Epithelial cell of esophagus (primary cell): ENCODE measurements at regions not wholly inside any gene's neighbourhood (a gene's known extent, or its start where the extent isn't known, plus 50 kb on each side); places are given as distances from the start of the nearest gene placed in this dataset.

Experiments used
- DNase-seq: peaks from one replicate; pipeline ENCODE4 v3.0.0; 2010; ENCODE audit warnings: low read depth
- H3K4me3 ChIP-seq: 2 replicates; pipeline ENCODE4 v1.5.1; 2011; ENCODE audit warnings: mild to moderate bottlenecking, low read length, control low read depth
- CTCF ChIP-seq: IDR thresholded peaks from 2 replicates; pipeline ENCODE4 v1.5.1; 2011; ENCODE audit warnings: low read depth, mild to moderate bottlenecking, low read length, control low read depth, inconsistent platforms; ENCODE audit not compliant: insufficient read depth; ENCODE audit errors: missing control alignments

DNA sequence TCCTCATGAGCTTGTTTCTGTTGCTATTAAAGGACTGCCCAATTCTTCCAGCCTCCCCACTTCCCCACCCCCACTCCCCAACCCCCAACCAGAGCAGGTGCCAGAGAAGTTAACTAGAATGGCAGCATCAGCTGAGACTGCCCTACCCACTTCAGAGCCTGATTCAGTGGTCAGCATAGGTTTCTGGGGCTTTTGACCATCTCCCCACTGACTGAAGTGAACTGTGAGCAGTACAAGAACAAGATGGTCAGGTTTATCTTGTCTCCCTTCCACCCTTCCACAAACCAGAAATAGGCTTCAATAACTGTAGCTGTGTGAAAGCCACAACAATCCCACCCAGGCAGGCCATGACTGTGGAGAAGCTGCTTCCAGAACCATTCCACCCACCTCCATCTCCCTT is 289.4 kb upstream of the SLC24A2 start:
- H3K4me3 ChIP-seq, result no peak overlapping the region
- DNase-seq, result no peak
- no peak for TF ChIP-seq CTCF

- no peak for TF ChIP-seq CTCF
- no peak for DNase-seq
- no peak overlapping the region for H3K4me3 ChIP-seq
Observed at GRCh38 chr9:20074291-20074690, 285.5 kb upstream of the SLC24A2 start.

GRCh38 chr9:20070336-20070735 is 281.5 kb upstream of the SLC24A2 start:
- no peak overlapping the region for H3K4me3 ChIP-seq
- no peak for DNase-seq
- no peak for TF ChIP-seq CTCF

DNA sequence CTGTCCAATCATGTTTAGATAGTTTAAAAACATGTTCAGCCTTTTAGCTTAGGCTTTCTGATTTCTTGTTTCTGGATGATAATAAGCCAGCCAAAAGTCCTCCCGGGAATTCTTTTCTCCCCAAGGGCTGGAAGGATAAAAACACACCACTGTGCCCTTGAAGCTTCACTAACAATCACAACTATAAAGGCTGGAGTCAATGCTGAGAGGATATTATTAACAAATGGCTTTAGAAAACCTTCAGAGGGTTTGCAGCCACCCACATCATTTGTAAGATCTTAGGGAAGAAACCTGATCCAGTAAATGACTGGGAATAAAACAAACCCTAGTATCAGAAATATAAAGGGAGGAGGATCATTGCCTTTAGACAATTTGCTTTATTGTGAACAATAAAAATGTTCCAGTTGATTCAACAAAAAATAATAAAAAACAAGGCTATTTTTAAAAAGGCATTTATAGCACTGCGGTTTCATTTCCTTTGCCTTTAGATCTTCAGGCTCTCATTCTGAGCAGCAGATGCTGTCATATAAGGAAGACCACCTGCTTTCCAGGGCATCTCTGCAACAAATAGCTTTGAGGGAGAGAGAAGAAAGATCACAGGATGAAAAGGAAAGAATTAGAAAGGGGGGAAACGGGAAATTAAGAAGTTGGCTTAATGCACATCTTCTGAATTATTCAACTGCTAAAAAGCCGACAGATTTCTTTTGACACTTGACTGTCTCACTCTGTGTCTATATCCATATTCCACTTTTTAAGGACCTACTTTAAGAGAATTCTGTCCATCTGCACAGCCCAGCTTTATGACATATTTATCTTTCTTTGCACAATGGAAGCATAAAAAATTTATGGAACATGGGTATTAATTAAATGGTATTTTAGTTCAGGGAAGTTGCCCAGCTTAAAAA is 277.2 kb upstream of the SLC24A2 start:
- no peak overlapping the region for H3K4me3 ChIP-seq
- no peak for DNase-seq
- TF ChIP-seq CTCF, result no peak

DNA sequence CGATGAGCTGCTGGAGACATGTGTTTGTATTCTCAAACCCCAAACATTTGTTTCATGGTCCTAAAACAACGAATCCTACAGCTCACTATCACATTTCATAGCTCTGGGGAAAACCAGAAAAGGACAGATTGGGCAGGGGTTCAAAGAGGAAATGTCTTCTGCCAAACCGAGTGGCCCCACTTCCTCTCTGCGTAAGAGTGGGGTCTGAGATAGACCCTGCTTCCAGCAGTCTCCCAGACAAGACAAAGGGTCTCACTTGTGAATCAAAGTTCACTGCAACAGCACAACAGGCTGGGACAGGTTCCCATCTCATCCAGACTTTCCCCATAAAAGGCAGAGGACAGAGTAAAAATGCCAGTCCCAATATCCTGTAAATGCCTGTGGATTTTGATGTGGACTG is 276.2 kb upstream of the SLC24A2 start:
- no peak overlapping the region for H3K4me3 ChIP-seq
- DNase-seq, result no peak
- TF ChIP-seq CTCF, result no peak

DNA sequence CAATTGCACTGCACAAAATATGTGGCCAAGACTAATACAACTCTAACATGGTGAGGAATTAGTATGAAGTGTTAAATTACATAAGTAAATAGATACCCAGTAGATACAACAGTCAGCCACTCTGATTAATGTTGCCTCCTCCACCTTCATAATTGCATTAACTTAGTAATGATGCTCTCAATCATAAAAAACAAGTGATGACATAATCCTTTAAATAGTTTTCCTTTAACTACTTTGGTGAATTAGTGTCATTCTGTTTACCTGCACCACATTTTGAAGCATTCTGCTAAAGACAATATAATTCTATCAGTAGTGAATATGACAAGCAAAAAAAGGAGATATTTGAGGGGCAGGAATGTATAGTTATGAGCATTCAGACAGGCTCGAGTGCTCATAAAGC is 265.9 kb upstream of the SLC24A2 start:
- no peak overlapping the region for H3K4me3 ChIP-seq
- no peak for DNase-seq
- no peak for TF ChIP-seq CTCF

GRCh38 chr9:20048985-20049384 is 260.1 kb upstream of the SLC24A2 start:
- TF ChIP-seq CTCF, result no peak
- H3K4me3 ChIP-seq, result no peak overlapping the region
- no peak for DNase-seq
